Panc1 (cell line): ENCODE measurements at regions not wholly inside any gene's neighbourhood (a gene's known extent, or its start where the extent isn't known, plus 50 kb on each side); places are given as distances from the start of the nearest gene placed in this dataset.

ENCODE experiments used
- POLR2AphosphoS5 ChIP-seq: IDR thresholded peaks from 2 replicates; pipeline ENCODE4 v1.6.1; 2012; ENCODE audit warnings: mild to moderate bottlenecking, low read depth, low read length, moderate library complexity
- SIN3A ChIP-seq: IDR thresholded peaks from 2 replicates; pipeline ENCODE4 v1.6.1; 2012; ENCODE audit warnings: low read depth, mild to moderate bottlenecking, low read length, moderate library complexity, borderline replicate concordance; ENCODE audit not compliant: insufficient read depth
- TCF7L2 ChIP-seq: IDR thresholded peaks from 2 replicates; pipeline ENCODE4 v1.6.1; 2011; ENCODE audit warnings: mild to moderate bottlenecking, low read depth, low read length, inconsistent platforms
- TF ChIP-seq, protein P1 (sequence below): fragments of 450-650 bp; IDR thresholded peaks from 2 replicates; pipeline ENCODE4 v1.5.1; 2017; ENCODE audit warnings: mild to moderate bottlenecking
- TF ChIP-seq, protein P2 (sequence below), 2 experiments: IDR thresholded peaks; 2 replicates each; pipeline ENCODE4 v1.6.1; 2011 to 2012; ENCODE audit warnings: low read depth in 2 of 2, control low read depth in 1 of 2, low read length in 1 of 2, mild to moderate bottlenecking in 1 of 2, moderate library complexity in 1 of 2; ENCODE audit not compliant: insufficient read depth in 1 of 2

DNA sequence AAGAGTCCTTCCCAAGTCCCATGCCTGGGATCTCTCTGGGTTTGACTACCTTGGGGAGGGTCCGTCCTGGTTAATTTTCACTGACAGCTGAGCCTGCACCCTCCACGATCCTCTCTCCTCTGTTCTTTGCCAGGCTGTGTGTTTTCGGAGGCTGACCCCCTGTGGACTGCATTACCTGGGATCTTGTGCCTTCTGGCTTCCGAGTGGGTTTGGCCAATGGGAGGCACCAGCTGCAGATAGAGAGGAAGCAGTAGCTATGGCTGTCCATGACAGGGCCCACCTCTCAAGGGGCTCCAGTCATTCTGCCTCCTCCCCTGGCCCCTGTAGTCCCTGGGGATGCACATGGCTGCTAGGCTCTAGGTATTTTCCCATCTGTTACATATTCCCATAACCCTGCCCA is 285.0 kb downstream of the DMRT2 start:
- TF ChIP-seq, protein P1, sequence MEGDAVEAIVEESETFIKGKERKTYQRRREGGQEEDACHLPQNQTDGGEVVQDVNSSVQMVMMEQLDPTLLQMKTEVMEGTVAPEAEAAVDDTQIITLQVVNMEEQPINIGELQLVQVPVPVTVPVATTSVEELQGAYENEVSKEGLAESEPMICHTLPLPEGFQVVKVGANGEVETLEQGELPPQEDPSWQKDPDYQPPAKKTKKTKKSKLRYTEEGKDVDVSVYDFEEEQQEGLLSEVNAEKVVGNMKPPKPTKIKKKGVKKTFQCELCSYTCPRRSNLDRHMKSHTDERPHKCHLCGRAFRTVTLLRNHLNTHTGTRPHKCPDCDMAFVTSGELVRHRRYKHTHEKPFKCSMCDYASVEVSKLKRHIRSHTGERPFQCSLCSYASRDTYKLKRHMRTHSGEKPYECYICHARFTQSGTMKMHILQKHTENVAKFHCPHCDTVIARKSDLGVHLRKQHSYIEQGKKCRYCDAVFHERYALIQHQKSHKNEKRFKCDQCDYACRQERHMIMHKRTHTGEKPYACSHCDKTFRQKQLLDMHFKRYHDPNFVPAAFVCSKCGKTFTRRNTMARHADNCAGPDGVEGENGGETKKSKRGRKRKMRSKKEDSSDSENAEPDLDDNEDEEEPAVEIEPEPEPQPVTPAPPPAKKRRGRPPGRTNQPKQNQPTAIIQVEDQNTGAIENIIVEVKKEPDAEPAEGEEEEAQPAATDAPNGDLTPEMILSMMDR: no peak
- TF ChIP-seq SIN3A: no peak
- TF ChIP-seq POLR2AphosphoS5: no peak
- no peak for TF ChIP-seq TCF7L2
- TF ChIP-seq, protein P2, sequence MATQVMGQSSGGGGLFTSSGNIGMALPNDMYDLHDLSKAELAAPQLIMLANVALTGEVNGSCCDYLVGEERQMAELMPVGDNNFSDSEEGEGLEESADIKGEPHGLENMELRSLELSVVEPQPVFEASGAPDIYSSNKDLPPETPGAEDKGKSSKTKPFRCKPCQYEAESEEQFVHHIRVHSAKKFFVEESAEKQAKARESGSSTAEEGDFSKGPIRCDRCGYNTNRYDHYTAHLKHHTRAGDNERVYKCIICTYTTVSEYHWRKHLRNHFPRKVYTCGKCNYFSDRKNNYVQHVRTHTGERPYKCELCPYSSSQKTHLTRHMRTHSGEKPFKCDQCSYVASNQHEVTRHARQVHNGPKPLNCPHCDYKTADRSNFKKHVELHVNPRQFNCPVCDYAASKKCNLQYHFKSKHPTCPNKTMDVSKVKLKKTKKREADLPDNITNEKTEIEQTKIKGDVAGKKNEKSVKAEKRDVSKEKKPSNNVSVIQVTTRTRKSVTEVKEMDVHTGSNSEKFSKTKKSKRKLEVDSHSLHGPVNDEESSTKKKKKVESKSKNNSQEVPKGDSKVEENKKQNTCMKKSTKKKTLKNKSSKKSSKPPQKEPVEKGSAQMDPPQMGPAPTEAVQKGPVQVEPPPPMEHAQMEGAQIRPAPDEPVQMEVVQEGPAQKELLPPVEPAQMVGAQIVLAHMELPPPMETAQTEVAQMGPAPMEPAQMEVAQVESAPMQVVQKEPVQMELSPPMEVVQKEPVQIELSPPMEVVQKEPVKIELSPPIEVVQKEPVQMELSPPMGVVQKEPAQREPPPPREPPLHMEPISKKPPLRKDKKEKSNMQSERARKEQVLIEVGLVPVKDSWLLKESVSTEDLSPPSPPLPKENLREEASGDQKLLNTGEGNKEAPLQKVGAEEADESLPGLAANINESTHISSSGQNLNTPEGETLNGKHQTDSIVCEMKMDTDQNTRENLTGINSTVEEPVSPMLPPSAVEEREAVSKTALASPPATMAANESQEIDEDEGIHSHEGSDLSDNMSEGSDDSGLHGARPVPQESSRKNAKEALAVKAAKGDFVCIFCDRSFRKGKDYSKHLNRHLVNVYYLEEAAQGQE (IDR thresholded peaks at IDR 0.05; ENCODE audit: insufficient read depth in 1 of 2, low read depth in 2 of 2, low read length in 1 of 2): no peak
